WTC11 (cell line): ENCODE measurements at regions not wholly inside any gene's neighbourhood (a gene's known extent, or its start where the extent isn't known, plus 50 kb on each side); places are given as distances from the start of the nearest gene placed in this dataset.

Experiments used
- CBFB ChIP-seq: sonication (generic); formaldehyde crosslinking; IDR thresholded peaks from 2 replicates; pipeline ENCODE4 v1.8.1; 2022; ENCODE audit warnings: mild to moderate bottlenecking, low read depth, missing genetic modification reagents
- GTF2I ChIP-seq: fragments of 250-450 bp; sonication (Bioruptor Pico); conservative IDR thresholded peaks from 2 replicates; pipeline ENCODE4 v1.4.0; 2021; ENCODE audit warnings: mild to moderate bottlenecking
- MLX ChIP-seq: sonication (generic); formaldehyde crosslinking; IDR thresholded peaks from 2 replicates; pipeline ENCODE4 v1.8.1; 2023; ENCODE audit warnings: mild to moderate bottlenecking, missing genetic modification reagents, moderate library complexity
- NFE2L1 ChIP-seq: sonication (generic); formaldehyde crosslinking; IDR thresholded peaks from 2 replicates; pipeline ENCODE4 v1.8.1; 2023; ENCODE audit warnings: missing genetic modification reagents
- NFYB ChIP-seq: sonication (generic); formaldehyde crosslinking; conservative IDR thresholded peaks from 2 replicates; pipeline ENCODE4 v1.8.0; 2022; ENCODE audit warnings: low read depth, missing genetic modification reagents
- NR2C2 ChIP-seq: sonication (generic); formaldehyde crosslinking; IDR thresholded peaks from 2 replicates; pipeline ENCODE4 v1.8.0; 2022; ENCODE audit warnings: mild to moderate bottlenecking, missing genetic modification reagents
- TEAD4 ChIP-seq: sonication (generic); formaldehyde crosslinking; IDR thresholded peaks from 2 replicates; pipeline ENCODE4 v1.8.0; 2022; ENCODE audit warnings: mild to moderate bottlenecking, missing genetic modification reagents
- ZBTB43 ChIP-seq: sonication (generic); formaldehyde crosslinking; IDR thresholded peaks from 2 replicates; pipeline ENCODE4 v1.8.1; 2023; ENCODE audit warnings: mild to moderate bottlenecking, missing genetic modification reagents
- TF ChIP-seq, protein P1 (sequence below): fragments of 200-600 bp; IDR thresholded peaks from 2 replicates; pipeline ENCODE4 v1.8.0; 2022; ENCODE audit warnings: antibody characterized with exemption
- TF ChIP-seq, protein P2 (sequence below): sonication (generic); formaldehyde crosslinking; IDR thresholded peaks from 2 replicates; pipeline ENCODE4 v1.8.1; 2023; ENCODE audit warnings: mild to moderate bottlenecking, missing genetic modification reagents, moderate library complexity
- TF ChIP-seq, protein P3 (sequence below): sonication (generic); formaldehyde crosslinking; conservative IDR thresholded peaks from 2 replicates; pipeline ENCODE4 v1.8.1; 2022; ENCODE audit warnings: mild to moderate bottlenecking, missing genetic modification reagents
- TF ChIP-seq, protein P4 (sequence below): fragments of 250-450 bp; sonication (Bioruptor Pico); IDR thresholded peaks from 2 replicates; pipeline ENCODE4 v2.1.2; 2022; ENCODE audit warnings: mild to moderate bottlenecking, moderate library complexity

- no peak for TF ChIP-seq NR2C2 (CRISPR knock-in tag)
- no peak for TF ChIP-seq NFE2L1 (CRISPR knock-in tag)
- no peak for TF ChIP-seq CBFB (CRISPR knock-in tag)
- TF ChIP-seq GTF2I (CRISPR knock-in tag) = no peak
- no peak for TF ChIP-seq ZBTB43 (CRISPR knock-in tag)
- TF ChIP-seq TEAD4 (CRISPR knock-in tag) = no peak
- TF ChIP-seq, protein P1, sequence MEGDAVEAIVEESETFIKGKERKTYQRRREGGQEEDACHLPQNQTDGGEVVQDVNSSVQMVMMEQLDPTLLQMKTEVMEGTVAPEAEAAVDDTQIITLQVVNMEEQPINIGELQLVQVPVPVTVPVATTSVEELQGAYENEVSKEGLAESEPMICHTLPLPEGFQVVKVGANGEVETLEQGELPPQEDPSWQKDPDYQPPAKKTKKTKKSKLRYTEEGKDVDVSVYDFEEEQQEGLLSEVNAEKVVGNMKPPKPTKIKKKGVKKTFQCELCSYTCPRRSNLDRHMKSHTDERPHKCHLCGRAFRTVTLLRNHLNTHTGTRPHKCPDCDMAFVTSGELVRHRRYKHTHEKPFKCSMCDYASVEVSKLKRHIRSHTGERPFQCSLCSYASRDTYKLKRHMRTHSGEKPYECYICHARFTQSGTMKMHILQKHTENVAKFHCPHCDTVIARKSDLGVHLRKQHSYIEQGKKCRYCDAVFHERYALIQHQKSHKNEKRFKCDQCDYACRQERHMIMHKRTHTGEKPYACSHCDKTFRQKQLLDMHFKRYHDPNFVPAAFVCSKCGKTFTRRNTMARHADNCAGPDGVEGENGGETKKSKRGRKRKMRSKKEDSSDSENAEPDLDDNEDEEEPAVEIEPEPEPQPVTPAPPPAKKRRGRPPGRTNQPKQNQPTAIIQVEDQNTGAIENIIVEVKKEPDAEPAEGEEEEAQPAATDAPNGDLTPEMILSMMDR = no peak
- no peak for TF ChIP-seq MLX (CRISPR knock-in tag)
- TF ChIP-seq, protein P2, sequence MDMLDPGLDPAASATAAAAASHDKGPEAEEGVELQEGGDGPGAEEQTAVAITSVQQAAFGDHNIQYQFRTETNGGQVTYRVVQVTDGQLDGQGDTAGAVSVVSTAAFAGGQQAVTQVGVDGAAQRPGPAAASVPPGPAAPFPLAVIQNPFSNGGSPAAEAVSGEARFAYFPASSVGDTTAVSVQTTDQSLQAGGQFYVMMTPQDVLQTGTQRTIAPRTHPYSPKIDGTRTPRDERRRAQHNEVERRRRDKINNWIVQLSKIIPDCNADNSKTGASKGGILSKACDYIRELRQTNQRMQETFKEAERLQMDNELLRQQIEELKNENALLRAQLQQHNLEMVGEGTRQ = no peak
- no peak for TF ChIP-seq NFYB (CRISPR knock-in tag)
- TF ChIP-seq, protein P3, sequence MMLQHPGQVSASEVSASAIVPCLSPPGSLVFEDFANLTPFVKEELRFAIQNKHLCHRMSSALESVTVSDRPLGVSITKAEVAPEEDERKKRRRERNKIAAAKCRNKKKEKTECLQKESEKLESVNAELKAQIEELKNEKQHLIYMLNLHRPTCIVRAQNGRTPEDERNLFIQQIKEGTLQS = no peak
- TF ChIP-seq, protein P4, sequence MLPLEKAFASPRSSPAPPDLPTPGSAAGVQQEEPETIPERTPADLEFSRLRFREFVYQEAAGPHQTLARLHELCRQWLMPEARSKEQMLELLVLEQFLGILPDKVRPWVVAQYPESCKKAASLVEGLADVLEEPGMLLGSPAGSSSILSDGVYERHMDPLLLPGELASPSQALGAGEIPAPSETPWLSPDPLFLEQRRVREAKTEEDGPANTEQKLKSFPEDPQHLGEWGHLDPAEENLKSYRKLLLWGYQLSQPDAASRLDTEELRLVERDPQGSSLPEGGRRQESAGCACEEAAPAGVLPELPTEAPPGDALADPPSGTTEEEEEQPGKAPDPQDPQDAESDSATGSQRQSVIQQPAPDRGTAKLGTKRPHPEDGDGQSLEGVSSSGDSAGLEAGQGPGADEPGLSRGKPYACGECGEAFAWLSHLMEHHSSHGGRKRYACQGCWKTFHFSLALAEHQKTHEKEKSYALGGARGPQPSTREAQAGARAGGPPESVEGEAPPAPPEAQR (CRISPR knock-in tag) = no peak
Observed at GRCh38 chr16:5837007-5837670, 739.5 kb upstream of the EEF2KMT start.
